ENCODE measurements at regions not wholly inside any gene's neighbourhood (a gene's known extent, or its start where the extent isn't known, plus 50 kb on each side); places are given as distances from the start of the nearest gene placed in this dataset.
"Not testable (repeated sequence)": the region's sequence is repeated elsewhere in the genome, so short reads cannot be mapped to it uniquely, and the experiment has no call there.

DNA sequence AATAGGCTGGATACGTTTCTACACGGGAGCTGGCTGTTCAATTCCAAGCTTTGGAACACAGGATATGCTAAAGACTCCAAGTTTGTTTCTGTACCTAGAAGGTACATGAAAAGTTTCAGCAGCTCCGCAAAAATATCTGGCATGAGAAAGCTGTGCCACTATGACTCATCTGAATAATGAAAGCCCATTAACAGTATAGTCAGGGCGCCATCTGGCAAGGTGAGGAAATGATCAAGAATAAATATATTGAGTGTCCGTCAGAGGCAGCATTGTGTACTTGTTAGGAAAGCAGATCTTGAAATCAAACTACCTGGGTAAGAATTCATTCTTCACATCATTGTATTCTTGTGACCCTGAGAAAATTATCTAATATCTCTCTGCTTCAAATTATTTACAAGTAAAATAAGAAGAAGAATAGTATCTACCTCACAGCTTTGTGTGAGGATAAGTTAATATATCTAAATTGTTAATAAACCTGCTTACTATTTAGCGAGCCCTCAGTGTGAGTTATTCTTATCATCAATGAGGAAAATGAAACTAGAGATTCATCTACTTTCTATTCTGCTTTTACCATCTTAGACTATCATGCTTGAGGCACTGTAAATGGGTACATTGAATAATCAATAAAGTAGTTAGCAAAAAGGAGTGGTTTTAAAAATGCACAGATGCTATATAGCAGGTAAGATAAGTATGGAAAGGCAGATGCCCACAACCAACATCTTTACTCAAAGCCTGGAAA, 53.5 kb downstream of the FSCB start:
- peak; percentile 45 for DNase-seq (ENCODE audit: low read depth)

- DNase-seq (ENCODE audit: low read depth): not testable (repeated sequence)
Measured at GRCh38 chr14:44450232-44450631, 56.9 kb downstream of the FSCB start.

DNA sequence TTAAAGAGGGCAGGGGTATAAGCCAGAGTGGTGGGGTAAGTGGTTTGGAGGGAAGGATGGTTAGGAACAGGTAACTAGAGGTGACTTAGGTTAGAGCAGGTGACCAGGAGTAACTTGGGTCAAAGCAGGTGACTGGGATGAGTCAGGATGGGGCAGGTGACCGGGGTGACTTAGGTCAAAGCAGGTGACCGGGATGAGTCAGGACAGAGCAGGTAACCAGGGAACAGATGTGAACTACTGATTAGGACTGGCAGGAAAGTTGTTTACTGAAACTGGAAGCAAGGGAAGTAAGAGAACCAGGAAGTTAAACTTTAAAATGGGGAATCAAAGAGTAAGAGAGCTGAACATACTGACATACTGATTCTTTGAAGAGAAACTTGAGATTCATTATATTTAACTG, 57.4 kb downstream of the FSCB start:
- no peak for DNase-seq (ENCODE audit: low read depth)

DNA sequence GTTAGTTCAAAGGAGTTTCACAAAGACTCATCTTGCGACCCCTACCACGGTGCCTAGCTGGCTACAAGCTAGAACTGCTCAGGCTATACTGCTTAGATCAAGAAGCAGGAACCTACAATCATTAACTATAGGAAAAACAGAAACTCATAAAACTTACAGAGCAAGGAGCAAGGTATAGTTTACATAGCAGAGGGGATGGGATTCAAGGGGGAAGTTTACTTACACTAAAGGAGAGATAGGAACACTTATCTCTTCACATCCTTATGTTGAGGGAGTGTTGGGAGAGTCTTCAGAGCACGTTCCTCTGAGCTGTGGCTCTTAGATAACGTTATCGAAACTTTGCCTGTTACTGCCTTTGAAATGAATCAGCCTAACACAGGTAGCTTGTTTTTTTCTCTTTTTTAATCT, 58.1 kb downstream of the FSCB start:
- no peak for DNase-seq (ENCODE audit: low read depth)

DNA sequence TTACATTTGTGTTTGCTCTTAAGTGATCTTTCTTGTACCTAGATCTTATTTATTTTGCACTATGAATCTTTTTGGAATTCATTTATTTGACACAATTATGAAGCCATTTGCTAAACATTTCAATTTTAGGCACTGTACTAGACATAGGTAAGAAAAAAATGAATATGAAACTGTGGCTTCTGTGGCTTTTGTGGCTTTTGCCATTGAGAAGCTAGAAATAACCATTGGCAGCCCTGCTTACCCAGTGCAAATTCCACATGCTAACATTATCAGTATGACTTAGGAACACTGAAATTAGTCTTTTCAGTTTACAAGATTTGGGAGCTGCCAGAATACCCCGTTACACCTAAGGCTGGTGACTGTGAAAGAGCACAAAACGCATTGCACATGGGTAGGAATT, 60.1 kb downstream of the FSCB start:
- no peak for DNase-seq (ENCODE audit: low read depth)

- DNase-seq (ENCODE audit: low read depth): no peak
Measured at GRCh38 chr14:44444454-44444853, 62.6 kb downstream of the FSCB start.

- DNase-seq (ENCODE audit: low read depth): no peak
Measured at GRCh38 chr14:44438936-44439335, 68.1 kb downstream of the FSCB start.

DNA sequence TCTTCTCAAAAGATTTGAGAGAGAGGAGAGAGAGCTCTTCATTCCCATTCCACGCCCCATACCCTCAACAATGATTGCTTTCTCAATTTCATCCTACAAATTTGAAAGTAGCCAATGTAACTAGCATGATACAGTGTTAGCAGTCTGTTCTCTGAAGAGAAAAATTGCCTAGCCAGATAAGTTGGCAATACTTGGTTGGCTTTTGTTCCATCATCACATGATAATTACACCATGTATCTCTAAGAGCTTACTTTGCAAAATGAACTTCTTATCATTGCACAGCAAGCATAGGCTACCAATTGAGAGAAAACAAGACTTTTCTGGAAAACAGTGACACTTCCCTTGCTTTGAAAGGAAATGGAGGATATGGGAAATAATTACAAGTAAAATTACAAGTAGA, 68.9 kb downstream of the FSCB start:
- DNase-seq (ENCODE audit: low read depth): no peak

DNA sequence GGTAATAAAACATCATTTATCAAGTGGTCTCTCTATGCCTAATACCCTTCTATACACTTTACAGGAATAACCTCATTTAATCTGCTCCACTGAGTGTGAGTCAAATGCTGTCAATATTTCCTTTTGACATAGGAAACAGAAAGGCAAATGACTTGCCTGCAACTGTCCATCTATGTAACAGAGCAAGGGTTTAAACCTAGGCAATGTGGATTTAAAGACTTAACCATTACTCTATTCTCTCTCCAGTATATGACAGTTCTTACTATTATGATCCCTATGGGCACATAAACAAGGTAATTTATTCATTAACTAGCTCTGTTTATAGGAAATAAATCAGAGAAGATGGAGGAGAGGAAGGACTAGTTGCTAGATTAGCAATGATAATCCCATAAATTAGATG, 70.6 kb downstream of the FSCB start:
- DNase-seq (ENCODE audit: low read depth): no peak

DNA sequence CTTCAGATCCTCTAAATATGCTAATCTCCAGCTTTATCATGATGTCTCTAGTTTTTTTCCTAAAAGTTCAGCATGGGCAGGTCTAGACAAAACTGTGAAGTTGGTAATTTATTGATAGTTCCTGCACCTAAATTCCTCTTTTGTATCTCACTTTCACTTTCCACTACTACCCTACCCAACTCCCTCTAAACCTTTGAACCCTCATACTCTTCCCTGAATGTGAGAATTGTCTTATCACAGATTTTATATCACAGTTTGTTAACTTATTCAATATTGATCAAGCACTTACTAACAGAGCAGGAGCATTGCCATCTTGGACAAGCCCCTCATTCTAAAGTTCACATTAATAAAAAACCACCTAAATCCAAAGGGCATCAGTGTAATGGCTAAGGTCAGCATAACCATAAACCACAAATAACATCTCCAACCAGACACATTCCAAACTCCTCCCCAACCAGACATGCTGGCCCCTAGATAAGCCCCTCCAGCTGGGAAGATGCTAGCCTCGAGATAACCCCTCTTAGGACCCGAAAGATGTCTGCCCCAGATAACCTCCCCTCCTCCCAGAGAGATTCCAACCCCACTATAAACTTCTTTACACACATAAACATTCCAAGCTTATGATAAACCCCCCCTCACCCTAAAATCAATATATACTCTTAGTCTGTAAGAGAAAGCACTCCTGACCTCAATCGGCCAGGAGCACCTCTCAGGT, 78.7 kb downstream of the FSCB start:
- no peak for DNase-seq (ENCODE audit: low read depth)

GRCh38 chr14:44422699-44423098, 84.4 kb downstream of the FSCB start:
- DNase-seq (ENCODE audit: low read depth): no peak

- DNase-seq (ENCODE audit: low read depth): no peak
Measured at GRCh38 chr14:44420226-44420625, 86.9 kb downstream of the FSCB start.

DNA sequence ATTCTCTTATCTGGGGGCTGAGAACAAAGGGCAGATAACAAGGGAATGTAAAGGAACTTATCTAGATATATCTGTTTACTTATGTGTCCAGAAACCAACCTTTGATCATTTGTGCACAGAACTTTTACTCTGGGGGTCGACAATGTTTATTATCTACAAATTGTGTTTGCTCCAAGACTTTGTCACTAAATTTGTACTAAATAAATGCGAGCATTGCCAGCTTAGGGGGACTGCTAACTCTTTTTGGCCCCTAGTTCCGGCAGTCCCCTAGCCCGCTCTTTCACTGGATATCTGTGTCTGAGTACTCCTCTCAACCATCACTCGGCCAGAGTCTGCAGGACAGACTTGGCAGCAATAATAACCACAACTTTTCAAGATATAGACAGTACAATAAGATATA, 88.2 kb downstream of the FSCB start:
- DNase-seq (ENCODE audit: low read depth): no peak

DNA sequence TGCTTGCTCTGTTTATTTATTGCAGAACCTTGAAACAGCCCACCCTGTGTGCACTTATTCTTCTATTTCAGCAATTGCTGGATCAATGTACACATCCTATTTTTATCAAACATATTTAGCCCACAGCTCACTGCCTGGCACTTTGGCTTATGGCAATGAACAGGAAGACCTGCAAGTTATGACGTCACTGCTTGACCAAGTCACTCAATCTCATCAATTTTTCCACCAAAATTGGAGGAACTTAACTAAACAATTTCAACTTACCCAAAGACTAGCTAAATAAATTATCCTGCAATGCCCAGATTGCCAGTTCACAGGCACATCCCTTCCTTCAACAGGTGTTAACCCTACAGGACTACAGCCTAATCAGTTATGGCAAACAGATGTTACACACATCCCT, 89.3 kb downstream of the FSCB start:
- DNase-seq (ENCODE audit: low read depth): no peak

GRCh38 chr14:44414646-44415045, 92.4 kb downstream of the FSCB start:
- DNase-seq (ENCODE audit: low read depth): no peak

DNA sequence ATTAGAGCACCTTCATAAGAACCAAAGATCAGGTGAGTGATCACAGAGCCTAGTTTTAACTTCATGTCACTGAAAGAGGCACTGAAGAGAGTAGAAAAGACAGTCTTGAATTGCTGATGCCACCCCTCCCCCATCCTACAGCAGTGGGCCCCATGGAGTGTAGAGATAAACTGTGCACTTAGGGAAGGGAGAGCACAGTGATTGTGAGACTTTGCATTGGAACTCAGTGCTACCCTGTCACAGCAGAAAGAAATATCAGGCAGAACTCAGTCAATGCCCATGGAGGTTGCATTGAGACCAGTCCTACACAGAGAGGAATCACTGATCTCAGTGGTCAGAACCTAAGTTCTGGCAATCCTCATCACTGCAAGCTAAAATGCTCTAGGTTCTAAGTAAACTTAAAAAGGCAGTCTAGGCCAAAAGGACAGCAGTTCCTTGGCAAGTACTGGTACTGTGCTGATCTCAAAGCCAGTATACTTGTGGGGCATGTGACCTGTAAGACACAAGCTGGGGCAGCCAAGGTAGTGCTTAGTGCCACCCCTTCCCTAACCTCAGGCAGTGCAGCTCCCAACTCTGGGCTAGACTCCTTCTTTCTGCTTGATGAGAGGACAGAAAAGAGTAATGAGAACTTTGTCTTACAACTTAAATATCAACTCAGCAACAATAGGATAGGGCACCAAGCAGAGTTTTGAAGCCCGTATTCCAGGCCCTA, 94.1 kb downstream of the FSCB start:
- DNase-seq (ENCODE audit: low read depth): no peak

DNA sequence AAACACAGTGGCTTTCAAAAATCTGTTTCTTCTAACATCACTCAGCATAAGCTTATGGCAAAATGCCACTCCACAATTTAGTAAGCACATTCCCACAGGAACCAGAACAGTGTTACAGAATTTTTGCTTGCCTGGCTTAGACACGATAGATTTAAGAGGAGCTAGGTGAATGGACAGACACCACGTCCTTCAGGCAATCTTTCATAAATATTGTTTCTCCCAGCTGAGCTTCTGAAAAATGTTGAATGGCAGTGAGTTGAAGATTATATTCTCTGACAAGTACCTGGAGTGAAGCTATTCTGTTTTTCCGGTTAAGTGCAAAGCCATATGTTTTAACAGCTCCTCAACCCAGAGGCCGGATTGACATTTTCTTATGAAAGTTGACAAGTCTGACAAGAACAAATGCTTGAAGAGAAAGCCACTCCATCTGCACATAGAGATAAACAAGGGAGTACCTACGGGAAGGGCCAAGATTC, 102.0 kb downstream of the FSCB start:
- DNase-seq (ENCODE audit: low read depth): no peak

GRCh38 chr14:44404599-44404998, 102.5 kb downstream of the FSCB start:
- no peak for DNase-seq (ENCODE audit: low read depth)

DNA sequence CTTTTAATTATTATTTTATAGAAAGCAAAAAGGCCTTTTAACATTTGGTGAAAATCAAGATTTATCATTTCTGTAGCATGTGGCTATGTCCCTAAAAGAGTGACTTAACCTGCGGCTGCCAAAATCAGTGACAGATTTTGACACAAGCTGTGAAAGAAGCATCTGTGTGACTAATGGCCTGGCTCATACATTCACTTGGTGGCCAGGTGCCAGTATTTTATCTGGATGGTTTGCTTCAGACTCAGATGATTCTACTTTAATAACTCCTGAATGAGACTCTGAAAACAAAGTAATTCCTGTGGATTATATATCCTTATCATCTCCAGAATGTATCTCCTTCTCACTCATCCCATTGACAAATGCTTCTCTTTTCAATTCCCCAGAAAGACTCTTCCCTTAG, 103.0 kb downstream of the FSCB start:
- DNase-seq (ENCODE audit: low read depth): peak; percentile 44

DNA sequence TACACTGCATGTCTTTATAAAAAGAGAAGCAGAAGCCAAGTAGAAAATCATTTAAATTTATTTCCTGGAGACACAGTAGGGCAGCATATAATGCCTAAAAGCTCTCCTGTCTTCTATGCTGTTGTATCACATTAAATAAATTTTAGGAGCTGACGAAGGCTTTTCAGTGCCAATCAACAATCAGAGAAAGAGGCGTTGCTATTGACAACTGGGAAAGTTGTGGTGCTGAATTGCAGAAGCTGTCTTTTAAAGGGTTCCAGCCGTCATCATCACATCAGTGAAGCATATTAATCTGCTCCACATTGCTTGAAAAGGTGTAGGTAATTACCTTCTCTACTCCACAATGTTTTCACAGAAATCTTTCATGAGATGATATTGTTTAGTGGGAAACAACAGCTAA, 103.9 kb downstream of the FSCB start:
- DNase-seq (ENCODE audit: low read depth): no peak

- no peak for DNase-seq (ENCODE audit: low read depth)
Measured at GRCh38 chr14:44396226-44396625, 110.9 kb downstream of the FSCB start.

GRCh38 chr14:44392984-44393383, 114.1 kb downstream of the FSCB start:
- no peak for DNase-seq (ENCODE audit: low read depth)

GRCh38 chr14:44388306-44388705, 118.8 kb downstream of the FSCB start:
- no peak for DNase-seq (ENCODE audit: low read depth)
